GM20000 (cell line): ENCODE measurements at regions not wholly inside any gene's neighbourhood (a gene's known extent, or its start where the extent isn't known, plus 50 kb on each side); places are given as distances from the start of the nearest gene placed in this dataset.

Experiments
- DNase-seq: peaks from one replicate; pipeline ENCODE4 v3.0.0; 2012; ENCODE audit warnings: low spot score
- TF ChIP-seq, protein P1 (sequence below): IDR thresholded peaks from 2 replicates; pipeline ENCODE4 v1.5.1; 2012; ENCODE audit warnings: mild to moderate bottlenecking, control low read depth; ENCODE audit errors: extremely low read depth, missing control alignments

DNA sequence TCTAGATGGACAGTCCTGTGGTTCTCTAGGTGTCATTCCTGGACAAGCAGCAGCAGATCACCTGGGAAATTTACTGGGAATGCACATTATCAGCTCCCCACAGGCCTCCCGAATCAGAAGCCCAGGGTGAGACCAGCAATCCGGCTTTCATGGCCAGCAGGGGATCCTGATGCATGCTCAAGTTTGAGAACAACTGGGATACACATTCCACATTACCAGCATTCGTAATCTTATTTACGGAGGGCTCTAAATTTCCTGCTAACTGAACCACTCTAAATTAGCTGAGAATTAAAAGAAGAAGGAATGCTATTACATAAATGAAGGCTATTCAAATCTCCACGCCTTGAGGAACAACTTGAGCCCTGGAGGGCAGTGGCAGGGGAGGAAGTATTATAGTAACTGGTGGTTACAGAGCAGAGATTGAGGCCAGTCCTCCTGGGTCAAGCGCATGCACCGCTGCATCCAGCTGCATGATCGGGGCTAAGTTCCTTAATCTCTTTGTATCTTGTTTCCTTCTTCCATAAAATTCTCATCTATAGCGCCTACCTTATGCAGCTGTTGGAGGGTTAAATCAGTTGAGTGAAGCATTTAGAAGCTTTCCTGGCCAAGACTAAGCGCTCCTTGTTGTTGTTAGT lies 403.7 kb downstream of the CDH26 start:
- DNase-seq: no peak
- TF ChIP-seq, protein P1, sequence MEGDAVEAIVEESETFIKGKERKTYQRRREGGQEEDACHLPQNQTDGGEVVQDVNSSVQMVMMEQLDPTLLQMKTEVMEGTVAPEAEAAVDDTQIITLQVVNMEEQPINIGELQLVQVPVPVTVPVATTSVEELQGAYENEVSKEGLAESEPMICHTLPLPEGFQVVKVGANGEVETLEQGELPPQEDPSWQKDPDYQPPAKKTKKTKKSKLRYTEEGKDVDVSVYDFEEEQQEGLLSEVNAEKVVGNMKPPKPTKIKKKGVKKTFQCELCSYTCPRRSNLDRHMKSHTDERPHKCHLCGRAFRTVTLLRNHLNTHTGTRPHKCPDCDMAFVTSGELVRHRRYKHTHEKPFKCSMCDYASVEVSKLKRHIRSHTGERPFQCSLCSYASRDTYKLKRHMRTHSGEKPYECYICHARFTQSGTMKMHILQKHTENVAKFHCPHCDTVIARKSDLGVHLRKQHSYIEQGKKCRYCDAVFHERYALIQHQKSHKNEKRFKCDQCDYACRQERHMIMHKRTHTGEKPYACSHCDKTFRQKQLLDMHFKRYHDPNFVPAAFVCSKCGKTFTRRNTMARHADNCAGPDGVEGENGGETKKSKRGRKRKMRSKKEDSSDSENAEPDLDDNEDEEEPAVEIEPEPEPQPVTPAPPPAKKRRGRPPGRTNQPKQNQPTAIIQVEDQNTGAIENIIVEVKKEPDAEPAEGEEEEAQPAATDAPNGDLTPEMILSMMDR: no peak

DNA sequence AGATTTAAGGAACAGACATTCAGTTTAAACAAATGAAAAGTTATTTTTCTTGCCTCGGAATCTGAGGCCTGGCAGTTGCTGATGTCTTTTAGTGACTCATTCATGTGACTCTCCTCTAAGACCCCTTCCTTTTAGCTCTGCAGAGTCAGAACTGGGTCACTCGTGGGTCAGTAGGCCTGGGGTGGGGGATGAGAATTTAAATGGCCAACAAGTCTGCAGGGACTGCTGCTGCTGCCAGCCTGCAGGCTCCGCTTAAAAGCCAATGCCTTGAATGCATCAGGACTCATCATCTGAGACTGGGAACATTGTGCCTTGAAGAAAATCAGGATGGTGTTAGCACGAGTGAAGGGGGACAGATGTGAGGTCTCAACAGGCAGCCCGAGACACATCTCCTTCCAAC lies 404.3 kb downstream of the CDH26 start:
- TF ChIP-seq, protein P1: no peak
- DNase-seq: no peak

GRCh38 chr20:60363698-60364097 lies 405.5 kb downstream of the CDH26 start:
- no peak for DNase-seq
- TF ChIP-seq, protein P1: no peak

GRCh38 chr20:60365064-60365666 lies 406.9 kb downstream of the CDH26 start:
- no peak for DNase-seq
- TF ChIP-seq, protein P1: no peak

DNA sequence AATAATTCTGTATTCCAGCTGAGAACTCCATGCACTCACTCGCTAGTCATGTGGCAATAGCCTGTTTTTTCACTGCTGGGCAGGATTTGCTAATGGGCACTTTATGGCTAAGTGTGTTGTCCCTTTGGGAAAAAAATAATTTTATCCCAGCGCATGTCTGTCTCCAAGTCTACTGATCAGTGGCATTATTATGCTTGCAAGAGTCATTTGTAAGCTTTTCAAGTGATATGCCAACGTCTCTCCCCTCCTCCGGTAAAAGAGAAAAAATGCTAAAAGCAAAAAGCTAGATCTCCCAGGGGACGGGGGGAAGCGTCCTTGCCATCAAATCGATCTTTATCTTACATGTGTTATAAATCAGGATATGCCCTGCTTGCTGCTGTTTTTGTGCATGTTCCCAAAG lies 407.7 kb downstream of the CDH26 start:
- DNase-seq: no peak
- TF ChIP-seq, protein P1: no peak

GRCh38 chr20:60371384-60371783 lies 413.2 kb downstream of the CDH26 start:
- TF ChIP-seq, protein P1: no peak
- DNase-seq: no peak

DNA sequence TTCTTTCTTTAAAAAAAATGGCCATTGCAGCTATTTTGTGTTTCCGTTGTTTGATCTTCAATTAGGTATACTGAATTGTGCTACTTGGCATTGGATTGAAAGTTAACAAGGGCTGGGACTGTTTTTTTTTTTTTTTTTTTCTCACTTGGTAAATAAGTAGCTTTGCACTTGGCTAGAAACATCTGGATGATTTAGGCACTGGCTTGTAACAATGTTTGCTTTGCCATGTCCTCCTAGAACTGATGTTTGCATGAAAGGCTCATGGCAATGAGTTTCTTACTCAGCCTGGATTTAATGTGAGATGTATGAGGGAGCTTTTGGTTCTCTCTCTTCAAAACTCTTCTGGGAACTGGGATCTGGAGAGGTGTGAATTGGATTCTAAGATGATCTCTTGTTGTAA lies 414.1 kb downstream of the CDH26 start:
- no peak for DNase-seq
- TF ChIP-seq, protein P1: no peak
